Endothelial cell of umbilical vein (primary cell): ENCODE measurements at regions not wholly inside any gene's neighbourhood (a gene's known extent, or its start where the extent isn't known, plus 50 kb on each side); places are given as distances from the start of the nearest gene placed in this dataset.
"Not testable (repeated sequence)": the region's sequence is repeated elsewhere in the genome, so short reads cannot be mapped to it uniquely, and the experiment has no call there.

ENCODE experiments used
- BruUV-seq: library from RNA; stranded (reverse); fragments of 400-500 nt; replicated peaks from 2 replicates; lab custom pipeline; 2021; lab: Mats Ljungman, UMichigan
- CTCF ChIA-PET: fragments of 300-600, 350-600 bp; sonication (Branson Sonifier 250); formaldehyde crosslinking; loops from one replicate; lab custom pipeline; 2021; ENCODE audit warnings: antibody characterized with exemption, inconsistent platforms; lab: Charles Lee
- POLR2A ChIA-PET: fragments of 300-600, 350-600 bp; sonication (Branson Sonifier 250); formaldehyde crosslinking; loops from one replicate; lab custom pipeline; 2021; ENCODE audit warnings: antibody characterized with exemption, inconsistent platforms; lab: Charles Lee
- DNase-seq: peaks from one replicate; pipeline ENCODE4 v3.0.0-alpha.2; 2011; ENCODE audit warnings: low read depth, low spot score
- FAIRE-seq: peaks from 2 replicates; lab custom pipeline; 2011; peaks lifted over from hg19 to GRCh38; lab: Jason Lieb, UNC
- H2AFZ ChIP-seq: 2 replicates; pipeline ENCODE4 v1.6.0; 2012; ENCODE audit warnings: low read depth, low read length, control low read depth, inconsistent platforms
- H3K27ac ChIP-seq: 2 replicates; pipeline ENCODE4 v1.5.1; 2011; ENCODE audit warnings: low read depth, mild to moderate bottlenecking, control low read depth, low read length, moderate library complexity; ENCODE audit not compliant: insufficient read depth
- H3K27me3 ChIP-seq, 2 experiments: 2 replicates each; pipeline versions ENCODE4 v1.6.0 to v1.6.1; 2011; ENCODE audit warnings: low read length in 2 of 2, mixed read lengths in 1 of 2; ENCODE audit not compliant: control insufficient read depth in 2 of 2, insufficient read depth in 2 of 2
- H3K36me3 ChIP-seq, 2 experiments: 2 replicates in 1 of 2; 3 replicates in 1 of 2; pipeline ENCODE4 v1.5.1; 2011; ENCODE audit warnings: low read length in 2 of 2, mild to moderate bottlenecking in 1 of 2, moderate library complexity in 1 of 2; ENCODE audit not compliant: control insufficient read depth in 2 of 2, insufficient read depth in 2 of 2; ENCODE audit errors: extremely low read depth in 1 of 2
- H3K4me1 ChIP-seq: 3 replicates; pipeline ENCODE4 v1.5.1; 2011; ENCODE audit warnings: mild to moderate bottlenecking, low read length; ENCODE audit not compliant: control insufficient read depth, insufficient read depth; ENCODE audit errors: extremely low read depth
- H3K4me2 ChIP-seq: 2 replicates; pipeline ENCODE4 v1.6.1; 2011; ENCODE audit warnings: low read length, control low read depth, mixed read lengths; ENCODE audit not compliant: insufficient read depth
- H3K4me3 ChIP-seq, 3 experiments: fragments of 200-600 bp in 1 of 3; sonication (generic), shearing (Covaris generic) in 1 of 3; replicated peaks in 1 of 3; 2 replicates each; pipeline ENCODE4 v1.5.1; 2011 to 2016; ENCODE audit warnings: control low read depth in 3 of 3, low read length in 3 of 3, mild to moderate bottlenecking in 2 of 3, inconsistent platforms in 1 of 3, low read depth in 1 of 3, moderate library complexity in 1 of 3; ENCODE audit not compliant: insufficient read depth in 1 of 3
- H3K79me2 ChIP-seq: 2 replicates; pipeline ENCODE4 v1.6.0; 2012; ENCODE audit warnings: low read length, inconsistent platforms; ENCODE audit not compliant: control insufficient read depth, insufficient read depth
- H3K9ac ChIP-seq: replicated peaks from 2 replicates; pipeline ENCODE3; 2011; ENCODE audit warnings: low read length, control low read depth; ENCODE audit not compliant: insufficient read depth; ENCODE audit errors: extremely low read depth
- H3K9me1 ChIP-seq: replicated peaks from 3 replicates; pipeline ENCODE4 v1.6.0; 2011; ENCODE audit warnings: mild to moderate bottlenecking, low read length; ENCODE audit not compliant: control insufficient read depth, insufficient read depth; ENCODE audit errors: extremely low read depth
- H3K9me3 ChIP-seq: replicated peaks from 2 replicates; pipeline ENCODE4 v1.5.1; 2012; ENCODE audit warnings: low read length, inconsistent platforms; ENCODE audit not compliant: control insufficient read depth, insufficient read depth
- H4K20me1 ChIP-seq: replicated peaks from 2 replicates; pipeline ENCODE3; 2011; ENCODE audit warnings: mild to moderate bottlenecking, low read length; ENCODE audit not compliant: control insufficient read depth, insufficient read depth; ENCODE audit errors: extremely low read depth
- POLR2A ChIP-seq: IDR thresholded peaks from 2 replicates; pipeline ENCODE4 v1.6.1; 2012; ENCODE audit warnings: low read depth, mild to moderate bottlenecking, control low read depth, low read length
- POLR2AphosphoS5 ChIP-seq: IDR thresholded peaks from 2 replicates; pipeline ENCODE4 v1.6.1; 2012; ENCODE audit warnings: low read depth, mild to moderate bottlenecking, control low read depth, low read length, moderate library complexity; ENCODE audit not compliant: insufficient read depth
- dilution Hi-C: fragments of 300-500 bp; cut with MboI; formaldehyde crosslinking; loops from one replicate; pipeline ENCODE4 v1.15.0; 2019; ENCODE audit warnings: low sequenced_read_pairs; ENCODE audit not compliant: extremely low pct_ligation_motif_present
- intact Hi-C: fragments of 100-400 bp; cut with micrococcal nuclease; formaldehyde crosslinking; loops from one replicate; pipeline ENCODE4 v1.10.0; 2022

- Histone ChIP-seq H3K79me2 (no peaks in the 10 kb centered on the region), H3K4me2 (no peak overlapping the region), H3K9me1 (no peaks in the 10 kb centered on the region), H3K9ac (no peak overlapping the region), H3K4me1 (no peaks in the 10 kb centered on the region), H3K27me3 (no peaks in the 10 kb centered on the region), H4K20me1 (no peaks in the 10 kb centered on the region), H3K4me3 (no peak overlapping the region), H3K9me3 (no peaks in the 10 kb centered on the region), H3K27ac (no peak overlapping the region), H2AFZ (no peak overlapping the region), H3K36me3 (no peaks in the 10 kb centered on the region)
- BruUV-seq, result no TSS peak
- CTCF ChIA-PET, result interaction anchor here (0.8 kb wide), 1 partner anchor 10 kb away, joined by 3 read pairs; no protein-coding TSS in a partner anchor
- DNase-seq (no peak), FAIRE-seq (no peak)
- dilution Hi-C loops, result no loop called here
- TF ChIP-seq POLR2A (no peak), POLR2AphosphoS5 (no peak)
- POLR2A ChIA-PET, result no interaction called here
- intact Hi-C loops, result loop anchor here (10.0 kb wide), 1 partner anchor 56 kb away; no protein-coding TSS in a partner anchor
These were observed 102.7 kb upstream of the NGF start for GRCh38 chr1:115440733-115441132.

GRCh38 chr1:115439520-115439919 is 101.5 kb upstream of the NGF start:
- H3K4me2 ChIP-seq, H3K79me2 ChIP-seq, POLR2A ChIA-PET, dilution Hi-C loops, H3K9me3 ChIP-seq, H4K20me1 ChIP-seq, H3K27me3 ChIP-seq, H3K27ac ChIP-seq, FAIRE-seq, H3K36me3 ChIP-seq, H2AFZ ChIP-seq, H3K9me1 ChIP-seq, CTCF ChIA-PET, intact Hi-C loops, DNase-seq, H3K9ac ChIP-seq, H3K4me3 ChIP-seq, BruUV-seq, H3K4me1 ChIP-seq: not testable (repeated sequence)
